ENCODE measurements at regions not wholly inside any gene's neighbourhood (a gene's known extent, or its start where the extent isn't known, plus 50 kb on each side); places are given as distances from the start of the nearest gene placed in this dataset.

DNA sequence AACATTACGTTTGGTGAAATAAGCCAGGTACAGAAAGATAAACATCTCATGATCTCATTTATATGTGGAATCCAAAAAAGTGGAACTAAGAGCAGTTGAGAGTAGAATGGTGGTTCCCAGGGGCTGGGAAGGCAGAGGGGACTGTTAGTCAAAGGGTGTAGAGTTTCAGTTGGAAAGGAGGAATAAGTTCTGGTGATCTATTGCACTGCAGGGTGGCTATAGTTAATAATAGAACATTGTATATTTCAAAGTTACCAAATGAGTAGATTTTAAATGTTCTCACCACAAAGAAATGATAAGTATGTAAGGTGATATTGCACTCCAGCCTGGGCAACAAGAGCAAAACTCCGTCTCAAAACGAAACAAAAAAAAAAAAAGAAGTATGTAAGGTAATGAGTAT lies 260.1 kb upstream of the RAB6C start:
- no peak for DNase-seq

- no peak for DNase-seq
Observed at GRCh38 chr2:129720360-129720759, 259.1 kb upstream of the RAB6C start.

DNA sequence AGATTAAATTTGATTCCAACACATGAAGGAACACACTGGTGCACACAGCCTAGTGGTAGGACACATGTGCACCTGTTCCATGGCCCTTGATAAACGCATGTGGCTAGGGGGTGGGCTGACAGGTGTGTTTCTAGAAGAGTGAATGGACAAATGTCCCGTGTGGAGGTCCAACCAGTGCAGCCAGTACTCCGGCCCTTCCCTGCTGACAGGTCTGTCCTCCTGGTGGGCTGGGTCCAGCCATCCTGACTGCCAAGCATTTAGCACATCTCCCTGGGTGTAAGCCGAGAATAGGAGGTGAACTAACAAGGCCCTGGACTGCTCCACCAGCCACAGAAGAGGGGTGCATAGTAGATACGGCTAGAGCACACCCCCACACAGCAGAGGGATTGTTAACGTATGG lies 258.7 kb upstream of the RAB6C start:
- no peak for DNase-seq

DNA sequence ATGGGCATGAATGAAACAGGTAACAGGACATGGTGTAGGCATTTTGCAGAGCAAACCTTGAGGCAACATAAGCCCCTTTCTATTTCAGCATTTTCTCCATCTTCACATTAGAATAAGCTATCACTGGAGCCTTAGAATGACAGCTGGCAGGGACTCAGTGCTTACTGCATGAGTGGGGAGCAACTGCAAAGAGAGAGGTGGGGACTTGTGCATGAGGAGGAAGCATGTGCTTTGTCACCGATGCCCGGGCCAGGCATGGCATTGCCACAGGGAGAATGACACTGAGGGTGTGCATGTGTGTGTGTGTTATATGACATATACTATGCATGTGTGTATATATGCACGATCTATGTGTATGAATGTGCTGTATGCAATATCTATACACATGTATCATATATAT lies 258.2 kb upstream of the RAB6C start:
- DNase-seq = no peak

- DNase-seq = no peak
Observed at GRCh38 chr2:129721846-129722245, 257.6 kb upstream of the RAB6C start.

- DNase-seq = no peak
Observed at GRCh38 chr2:129722306-129723019, 257.0 kb upstream of the RAB6C start.

- no peak for DNase-seq
Observed at GRCh38 chr2:129723277-129724020, 256.0 kb upstream of the RAB6C start.

DNA sequence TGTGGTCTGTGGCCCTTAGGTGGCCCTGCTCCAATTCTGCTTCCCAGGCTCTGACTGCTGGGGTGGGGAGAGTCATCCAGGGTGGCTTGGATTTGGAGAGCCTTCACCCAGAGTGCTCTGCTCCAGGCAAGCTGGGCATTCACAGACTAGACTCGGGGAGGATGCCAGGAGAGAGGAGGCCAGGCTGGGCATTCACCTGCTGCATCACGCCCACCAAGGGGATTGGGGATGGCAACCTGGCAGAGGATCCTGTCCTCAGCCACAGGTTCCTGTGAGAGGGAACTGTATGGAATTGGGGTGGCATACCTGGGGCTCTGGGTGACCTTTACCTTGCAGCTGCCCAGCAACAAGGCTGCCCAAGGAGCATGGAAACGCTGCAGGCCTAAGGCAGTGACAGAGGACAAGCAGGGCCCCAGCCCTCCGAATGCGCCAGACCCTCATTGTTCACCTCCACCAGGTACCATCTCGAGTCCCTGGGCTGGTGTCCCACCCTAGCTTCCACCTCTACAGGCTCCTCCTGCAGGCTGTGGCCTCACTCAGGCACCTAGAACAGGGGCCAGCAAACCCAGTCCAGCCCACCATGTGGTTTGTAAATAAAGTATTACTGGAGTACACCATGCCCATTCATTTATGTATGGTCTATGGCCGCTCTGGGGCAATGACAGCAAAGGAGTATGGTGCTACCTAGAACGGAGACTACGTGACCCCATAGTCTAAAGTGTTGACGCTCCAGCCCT lies 255.3 kb upstream of the RAB6C start:
- no peak for DNase-seq

GRCh38 chr2:129726216-129726615 lies 253.2 kb upstream of the RAB6C start:
- no peak for DNase-seq

GRCh38 chr2:129727286-129727685 lies 252.2 kb upstream of the RAB6C start:
- DNase-seq = no peak

DNA sequence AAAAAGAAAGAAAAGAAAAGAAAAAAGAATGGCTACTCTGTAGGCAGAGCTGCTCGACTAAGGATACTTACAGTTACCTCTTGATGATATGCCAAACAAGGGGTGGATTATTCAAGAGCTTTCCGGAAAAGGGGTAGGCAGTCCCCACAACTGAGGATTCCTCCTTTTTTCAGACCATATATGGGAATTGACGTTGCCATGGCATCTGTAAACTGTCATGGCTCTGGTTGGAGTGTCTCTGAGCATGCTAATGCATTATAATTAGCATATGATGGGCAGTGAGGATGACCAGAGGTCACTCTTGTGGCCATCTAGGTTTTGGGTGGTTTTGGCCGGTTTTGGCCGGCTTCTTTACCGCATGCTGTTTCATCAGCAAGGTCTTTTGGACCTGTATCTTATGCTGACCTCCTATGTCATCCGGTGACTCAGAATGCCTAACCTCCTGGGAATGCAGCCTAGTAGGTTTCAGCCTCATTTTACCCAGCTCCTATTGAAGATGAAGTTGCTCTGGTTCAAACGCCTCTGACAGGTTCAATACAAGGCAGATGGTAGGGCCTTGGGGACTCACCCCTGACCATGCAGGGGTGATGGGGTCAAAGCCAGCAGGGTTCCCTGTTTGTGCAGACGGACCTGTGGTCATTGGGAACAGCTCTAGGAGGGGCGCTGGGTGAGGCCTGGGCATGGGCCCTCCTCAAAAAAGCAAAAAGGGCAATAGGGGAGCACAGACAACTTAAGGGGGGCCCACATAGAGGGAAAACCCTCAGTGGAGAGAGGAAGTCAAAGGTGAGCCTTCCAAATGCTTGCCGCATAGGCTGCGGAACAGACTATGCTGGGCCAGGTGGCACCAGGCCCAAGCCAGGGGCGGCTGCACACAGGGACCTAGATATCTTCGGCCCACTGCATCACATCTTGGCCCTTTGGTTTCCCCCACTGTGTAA lies 251.2 kb upstream of the RAB6C start:
- no peak for DNase-seq

DNA sequence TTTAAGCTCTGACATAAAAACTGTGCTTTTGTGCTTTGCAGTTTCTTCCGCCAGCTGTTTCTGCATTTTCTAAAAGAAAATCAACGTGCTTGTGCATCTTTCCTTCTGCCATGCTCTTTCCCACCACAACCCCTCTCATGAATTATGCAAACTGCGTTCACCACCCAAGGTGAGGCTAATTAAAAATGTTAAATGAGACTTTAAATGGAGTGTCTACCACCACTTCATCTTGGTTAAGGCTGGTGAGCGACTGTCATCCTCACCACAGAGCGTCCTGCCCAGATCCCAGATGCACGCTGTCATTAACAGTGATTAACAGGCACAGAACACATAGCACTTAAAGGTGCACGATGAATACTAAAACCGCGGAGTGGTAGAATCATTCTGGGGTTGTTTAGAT lies 250.5 kb upstream of the RAB6C start:
- no peak for DNase-seq

DNA sequence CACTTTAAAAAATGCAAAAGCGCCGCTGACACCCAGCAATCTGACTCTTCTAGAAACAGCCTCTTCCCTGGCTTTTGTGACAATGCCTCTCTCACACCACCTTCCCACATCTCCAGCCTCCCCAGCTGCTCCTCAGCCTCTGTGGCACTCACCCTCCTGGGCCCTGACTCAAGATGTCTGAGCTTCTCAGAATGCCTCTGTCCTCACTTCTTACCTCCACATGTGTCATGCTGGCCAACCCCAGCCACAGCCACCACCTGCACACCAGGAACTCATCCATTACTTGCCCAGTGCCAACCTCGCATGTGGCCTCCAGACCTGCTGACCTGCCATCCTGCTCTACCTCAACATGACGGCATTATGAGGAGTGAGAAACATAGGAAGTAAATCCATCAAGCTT lies 249.8 kb upstream of the RAB6C start:
- no peak for DNase-seq

DNA sequence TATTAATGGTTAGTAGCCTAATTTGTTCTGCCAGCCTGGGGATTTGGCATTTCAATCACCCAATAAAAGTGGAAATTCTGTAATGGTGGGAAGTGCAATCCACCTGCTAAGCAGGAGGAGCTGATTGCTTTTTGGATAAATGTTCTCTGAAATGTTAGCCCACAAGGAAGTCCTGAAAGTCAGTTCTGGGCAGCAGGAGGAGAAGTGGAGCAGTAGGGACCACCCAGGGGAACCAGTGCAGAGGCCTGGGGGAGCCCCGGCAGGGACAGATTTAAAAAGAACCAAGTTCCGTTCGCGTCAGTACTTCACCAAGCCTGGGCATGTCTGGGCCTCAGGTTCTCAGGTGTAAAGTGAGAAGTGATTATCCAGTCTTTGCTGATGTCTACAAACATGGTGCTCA lies 248.5 kb upstream of the RAB6C start:
- no peak for DNase-seq

GRCh38 chr2:129731907-129732629 lies 247.4 kb upstream of the RAB6C start:
- no peak for DNase-seq

- no peak for DNase-seq
Observed at GRCh38 chr2:129732630-129733026, 246.8 kb upstream of the RAB6C start.

DNA sequence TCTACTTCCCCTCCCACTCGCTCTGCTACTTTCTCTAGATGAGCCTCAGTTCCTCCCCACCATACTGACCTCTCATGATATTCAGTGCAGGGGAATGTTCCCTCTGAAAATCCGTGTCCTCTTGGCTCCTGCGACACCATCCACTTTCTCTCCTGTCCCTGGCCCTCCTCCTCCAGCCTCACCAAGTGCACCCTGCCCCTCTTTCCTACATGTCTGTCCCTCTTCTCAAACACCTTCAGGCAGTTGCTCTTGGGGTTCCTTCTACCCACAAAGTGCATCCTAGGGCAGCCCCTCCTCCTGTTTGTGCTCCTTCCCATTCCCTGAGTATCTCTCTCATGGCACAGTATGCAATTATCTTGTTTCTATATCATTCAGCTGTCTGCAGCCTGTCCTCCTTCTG lies 246.4 kb upstream of the RAB6C start:
- DNase-seq = no peak

- DNase-seq = no peak
Observed at GRCh38 chr2:129733579-129733978, 245.9 kb upstream of the RAB6C start.

DNA sequence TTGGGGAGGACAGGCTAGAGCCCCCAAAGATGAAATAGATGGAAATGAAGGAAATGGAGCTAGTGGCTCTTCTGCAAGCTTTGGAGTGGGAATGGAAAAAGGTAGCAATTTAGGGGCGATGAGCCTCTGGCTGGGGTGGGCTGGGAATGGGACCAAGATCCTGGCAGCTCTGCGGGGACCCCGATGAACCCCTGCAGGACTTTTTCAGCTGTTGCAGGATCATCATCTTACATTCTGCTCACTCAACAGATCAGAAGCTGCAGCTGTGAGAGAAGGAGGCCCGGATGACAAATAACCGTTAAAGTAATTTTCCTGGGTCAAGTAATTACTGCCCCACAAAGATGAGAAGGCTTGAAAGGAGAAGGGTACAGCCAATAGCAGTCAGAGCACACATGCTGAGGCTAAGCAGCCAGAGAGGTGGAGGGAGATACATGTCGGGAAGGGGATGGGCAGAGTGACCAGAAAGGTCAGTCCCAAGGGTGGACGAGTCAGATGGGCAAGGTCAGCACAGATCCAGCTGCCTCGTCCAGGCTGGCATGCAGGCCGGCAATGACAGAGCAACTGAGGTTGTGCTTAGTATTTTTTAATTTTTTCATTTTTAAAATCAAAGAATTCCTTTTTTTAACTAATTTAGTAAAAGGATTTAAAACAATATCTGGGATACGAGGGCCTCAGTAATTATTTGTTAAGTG lies 245.0 kb upstream of the RAB6C start:
- no peak for DNase-seq

- DNase-seq = no peak
Observed at GRCh38 chr2:129735576-129735975, 243.9 kb upstream of the RAB6C start.
